HFFc6 (cell line): ENCODE measurements at regions not wholly inside any gene's neighbourhood (a gene's known extent, or its start where the extent isn't known, plus 50 kb on each side); places are given as distances from the start of the nearest gene placed in this dataset.

Experiments used
- DNase-seq: peaks from one replicate; pipeline ENCODE4 v3.0.0-alpha.2; 2018
- H3K27ac Mint-ChIP-seq: 2 replicates; pipeline ENCODE4 v1.8.0; 2020; ENCODE audit warnings: mild to moderate bottlenecking, mixed read lengths
- H3K27me3 Mint-ChIP-seq: 2 replicates; pipeline ENCODE4 v1.8.0; 2021; ENCODE audit warnings: mild to moderate bottlenecking, moderate library complexity, mixed read lengths; ENCODE audit not compliant: insufficient read depth
- H3K36me3 Mint-ChIP-seq: 2 replicates; pipeline ENCODE4 v1.8.0; 2021; ENCODE audit warnings: low read depth, mixed read lengths
- H3K4me1 Mint-ChIP-seq: 2 replicates; pipeline ENCODE4 v1.8.0; 2020; ENCODE audit warnings: low read depth, mixed read lengths
- H3K4me3 Mint-ChIP-seq: 2 replicates; pipeline ENCODE4 v1.8.0; 2020; ENCODE audit warnings: mild to moderate bottlenecking, moderate library complexity, mixed read lengths
- H3K9me3 Mint-ChIP-seq: 2 replicates; pipeline ENCODE4 v1.8.0; 2020; ENCODE audit warnings: mild to moderate bottlenecking, mixed read lengths
- CTCF ChIP-seq: fragments of 200-600 bp; sonication (generic); IDR thresholded peaks from 2 replicates; pipeline ENCODE4 v1.5.0; 2021; ENCODE audit warnings: antibody characterized with exemption, mild to moderate bottlenecking

DNA sequence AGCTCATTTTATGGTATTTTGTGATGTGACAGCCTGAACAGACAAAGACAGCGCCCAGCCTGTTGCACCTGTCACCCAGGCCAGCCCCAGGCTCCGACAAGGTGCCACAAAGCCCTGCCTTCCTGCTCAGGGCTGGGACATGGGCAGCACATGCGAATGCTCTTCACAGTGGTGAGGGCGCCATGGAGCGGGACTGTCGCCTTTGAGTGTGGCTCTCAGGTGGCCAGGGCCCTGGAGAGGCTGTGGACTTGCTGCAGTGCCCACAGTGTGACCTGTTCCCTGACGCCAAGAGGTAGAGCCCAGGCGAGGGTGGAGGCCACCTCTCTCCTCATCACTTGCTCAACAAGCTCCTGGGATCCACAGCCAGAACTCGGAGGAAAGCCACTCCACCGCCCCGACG lies 346.3 kb downstream of the SHANK2 start:
- H3K4me3 Mint-ChIP-seq: no peak overlapping the region

DNA sequence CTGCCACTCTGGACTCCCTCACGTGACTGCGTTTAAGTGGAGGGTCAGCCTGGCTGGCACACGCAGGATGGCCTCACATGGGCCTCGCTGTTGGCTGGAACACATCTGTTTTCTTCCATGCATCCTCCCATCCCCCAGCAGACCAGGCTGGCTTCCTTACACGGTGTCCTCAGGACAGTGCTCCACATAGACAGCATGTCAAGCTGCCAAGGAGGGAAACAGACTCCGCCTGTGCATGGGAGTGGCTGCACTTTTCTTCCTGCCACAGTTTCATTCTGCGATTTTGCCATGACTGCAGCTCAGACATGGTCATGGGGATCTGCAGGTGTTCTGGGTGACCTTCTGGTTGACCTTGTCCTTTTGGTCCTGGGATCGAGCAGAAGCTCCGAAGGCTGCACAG lies 344.2 kb downstream of the SHANK2 start:
- Mint-ChIP-seq H3K9me3 (peaks cover 57% of the 10 kb centered on the region), H3K4me1 (no peaks in the 10 kb centered on the region), H3K36me3 (peaks cover 9% of the 10 kb centered on the region), H3K27ac (no peak overlapping the region), H3K27me3 (peaks cover 2% of the 10 kb centered on the region; the same call in 1 of the 2 replicates), H3K4me3 (no peak overlapping the region)
- DNase-seq: no peak
- no peak for TF ChIP-seq CTCF

More for the DNA sequence above, 346.3 kb downstream of the SHANK2 start:
- no peak for DNase-seq
- H3K9me3 Mint-ChIP-seq: peaks cover 59% of the 10 kb centered on the region
- no peak for TF ChIP-seq CTCF
- H3K4me1 Mint-ChIP-seq: no peaks in the 10 kb centered on the region
- peaks cover 9% of the 10 kb centered on the region for H3K36me3 Mint-ChIP-seq
- H3K27me3 Mint-ChIP-seq: peaks cover 2% of the 10 kb centered on the region; the same call in 1 of the 2 replicates
- H3K27ac Mint-ChIP-seq: no peak overlapping the region

- DNase-seq: no peak
- peaks cover 4% of the 10 kb centered on the region; the same call in 1 of the 2 replicates for H3K36me3 Mint-ChIP-seq
- no peaks in the 10 kb centered on the region for H3K27me3 Mint-ChIP-seq
- TF ChIP-seq CTCF: no peak
- H3K4me1 Mint-ChIP-seq: no peaks in the 10 kb centered on the region
- H3K27ac Mint-ChIP-seq: no peak overlapping the region
- no peak overlapping the region for H3K4me3 Mint-ChIP-seq
- H3K9me3 Mint-ChIP-seq: peaks cover 46% of the 10 kb centered on the region
Observed at GRCh38 chr11:70910835-70911234, 341.5 kb downstream of the SHANK2 start.

DNA sequence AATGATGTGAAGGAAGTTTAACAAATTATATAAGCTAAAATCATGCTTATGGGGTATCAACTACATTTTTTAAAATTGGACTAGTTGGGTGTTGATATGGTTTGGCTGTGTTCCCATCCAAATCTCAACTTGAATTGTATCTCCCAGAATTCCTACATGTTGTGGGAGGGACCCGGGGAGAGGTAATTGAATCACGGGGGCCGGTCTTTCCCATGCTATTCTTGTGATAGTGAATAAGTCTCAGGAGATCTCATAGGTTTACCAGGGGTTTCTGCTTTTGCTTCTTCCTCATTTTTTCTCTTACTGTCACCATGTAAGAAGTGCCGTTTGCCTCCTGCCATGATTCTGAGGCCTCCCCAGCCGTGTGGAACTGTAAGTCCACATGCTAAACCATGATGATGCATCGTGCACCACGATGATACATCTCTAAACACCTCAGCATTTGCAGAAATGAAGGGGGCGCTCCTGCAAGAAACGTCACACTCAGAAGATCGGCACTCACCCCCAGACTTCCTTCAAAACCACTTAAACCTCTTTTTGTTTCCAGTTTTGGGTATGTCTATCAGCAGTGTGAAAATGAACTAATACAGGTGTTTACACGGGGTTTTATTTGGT lies 340.0 kb downstream of the SHANK2 start:
- no peak for DNase-seq
- no peak overlapping the region for H3K27ac Mint-ChIP-seq
- TF ChIP-seq CTCF: no peak
- H3K4me3 Mint-ChIP-seq: no peak overlapping the region
- H3K9me3 Mint-ChIP-seq: peaks cover 46% of the 10 kb centered on the region
- no peaks in the 10 kb centered on the region; the same call in 1 of the 2 replicates for H3K27me3 Mint-ChIP-seq
- H3K4me1 Mint-ChIP-seq: no peaks in the 10 kb centered on the region
- peaks cover 3% of the 10 kb centered on the region; the same call in 1 of the 2 replicates for H3K36me3 Mint-ChIP-seq

DNA sequence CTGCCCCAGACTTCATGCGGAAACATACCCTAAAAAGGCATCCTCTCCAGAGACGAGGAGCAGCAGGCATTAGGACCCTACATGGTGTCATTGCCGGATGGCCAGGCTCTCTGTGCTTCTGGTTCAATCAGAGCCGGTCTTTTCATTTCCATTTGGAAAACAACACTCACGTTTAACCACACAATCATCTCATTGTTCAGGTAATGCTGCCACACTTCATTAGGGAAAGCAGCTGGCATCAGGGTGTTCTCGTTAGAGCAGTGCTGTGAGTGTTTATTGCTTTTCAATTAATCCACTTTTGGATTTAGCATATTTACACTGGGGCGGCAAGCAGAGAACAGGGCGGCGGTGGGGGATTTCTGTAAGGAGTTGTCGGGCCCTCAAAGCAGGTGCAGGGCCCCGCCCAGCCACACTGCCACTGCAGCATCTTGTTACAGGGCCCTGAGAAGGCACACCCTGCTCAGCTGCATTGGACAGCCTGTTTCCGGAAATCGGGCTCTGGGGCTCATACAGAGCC lies 338.6 kb downstream of the SHANK2 start:
- no peak for TF ChIP-seq CTCF
- Mint-ChIP-seq H3K4me1 (no peaks in the 10 kb centered on the region), H3K27ac (no peak overlapping the region), H3K27me3 (no peaks in the 10 kb centered on the region; the same call in 1 of the 2 replicates), H3K36me3 (no peaks in the 10 kb centered on the region; the same call in 1 of the 2 replicates), H3K4me3 (no peak overlapping the region), H3K9me3 (peaks cover 40% of the 10 kb centered on the region)
- DNase-seq: no peak
